K562 (cell line): ENCODE measurements at regions not wholly inside any gene's neighbourhood (a gene's known extent, or its start where the extent isn't known, plus 50 kb on each side); places are given as distances from the start of the nearest gene placed in this dataset.

Source experiments
- ETS1 ChIP-seq: conservative IDR thresholded peaks from 2 replicates; pipeline ENCODE4 v1.6.1; 2011; ENCODE audit warnings: low read depth, mild to moderate bottlenecking, low read length; ENCODE audit not compliant: control insufficient read depth
- GATA2 ChIP-seq: sonication (generic); formaldehyde crosslinking; IDR thresholded peaks from 2 replicates; pipeline ENCODE4 v1.4.0; 2020; ENCODE audit warnings: mild to moderate bottlenecking, missing genetic modification reagents
- NUFIP1 ChIP-seq: fragments of 450-650 bp; IDR thresholded peaks from 2 replicates; pipeline ENCODE4 v1.6.1; 2018; ENCODE audit not compliant: partially characterized antibody
- RBM25 ChIP-seq: fragments of 200-400 bp; formaldehyde crosslinking; IDR thresholded peaks from 2 replicates; pipeline ENCODE4 v1.6.1; 2018; ENCODE audit warnings: low read length, low read depth, moderate library complexity; ENCODE audit not compliant: severe bottlenecking
- ZNF263 ChIP-seq: sonication (generic); formaldehyde crosslinking; IDR thresholded peaks from 2 replicates; pipeline ENCODE4 v1.8.0; 2022; ENCODE audit warnings: mild to moderate bottlenecking, missing genetic modification reagents, borderline replicate concordance

- TF ChIP-seq RBM25 = no peak
- TF ChIP-seq GATA2 (CRISPR knock-in tag) = no peak
- no peak for TF ChIP-seq ZNF263 (CRISPR knock-in tag)
- no peak for TF ChIP-seq NUFIP1
- TF ChIP-seq ETS1 = no peak
Observed at GRCh38 chr13:82739881-82740280, 1142.4 kb downstream of the SLITRK1 start.
